Mesothelial cell of epicardium (in vitro differentiated cells): ENCODE measurements at regions not wholly inside any gene's neighbourhood (a gene's known extent, or its start where the extent isn't known, plus 50 kb on each side); places are given as distances from the start of the nearest gene placed in this dataset.
"Not testable (repeated sequence)": the region's sequence is repeated elsewhere in the genome, so short reads cannot be mapped to it uniquely, and the experiment has no call there.

Experiments used
- DNase-seq, 2 experiments: peaks; one replicate each; pipeline ENCODE4 v3.0.0; 2021; ENCODE audit warnings: low spot score in 2 of 2; ENCODE audit not compliant: unreplicated experiment in 2 of 2
- H3K27ac Mint-ChIP-seq: 2 replicates; pipeline ENCODE4 v1.8.0; 2021; ENCODE audit warnings: mixed read lengths
- H3K27me3 Mint-ChIP-seq: 2 replicates; pipeline ENCODE4 v1.8.0; 2021; ENCODE audit warnings: low read depth, mixed read lengths
- H3K36me3 Mint-ChIP-seq: 2 replicates; pipeline ENCODE4 v1.8.0; 2021; ENCODE audit warnings: mixed read lengths
- H3K4me1 Mint-ChIP-seq: 2 replicates; pipeline ENCODE4 v1.8.0; 2021; ENCODE audit warnings: mixed read lengths
- H3K4me3 Mint-ChIP-seq: 2 replicates; pipeline ENCODE4 v1.8.0; 2021; ENCODE audit warnings: mild to moderate bottlenecking, moderate library complexity, mixed read lengths
- H3K9me3 Mint-ChIP-seq: 2 replicates; pipeline ENCODE4 v1.8.0; 2021; ENCODE audit warnings: mixed read lengths
- CTCF ChIP-seq: fragments of 200-600 bp; sonication (generic); IDR thresholded peaks from one replicate; pipeline ENCODE4 v1.5.0; 2021; ENCODE audit warnings: antibody characterized with exemption; ENCODE audit not compliant: unreplicated experiment

GRCh38 chr13:56530096-56530495 lies 610.6 kb upstream of the PRR20A start:
- no peak overlapping the region for H3K27ac Mint-ChIP-seq
- no peaks in the 10 kb centered on the region for H3K4me1 Mint-ChIP-seq
- H3K27me3 Mint-ChIP-seq: no peaks in the 10 kb centered on the region
- no peak for DNase-seq
- TF ChIP-seq CTCF: no peak
- no peaks in the 10 kb centered on the region for H3K36me3 Mint-ChIP-seq
- H3K9me3 Mint-ChIP-seq: no peaks in the 10 kb centered on the region
- no peak overlapping the region for H3K4me3 Mint-ChIP-seq

- H3K27ac Mint-ChIP-seq, H3K36me3 Mint-ChIP-seq, H3K4me1 Mint-ChIP-seq, H3K9me3 Mint-ChIP-seq, DNase-seq, H3K4me3 Mint-ChIP-seq, H3K27me3 Mint-ChIP-seq: not testable (repeated sequence)
Observed at GRCh38 chr13:56547921-56548320, 592.8 kb upstream of the PRR20A start.

- no peak for DNase-seq
- no peak for TF ChIP-seq CTCF
- H3K4me1 Mint-ChIP-seq: no peaks in the 10 kb centered on the region
- no peaks in the 10 kb centered on the region for H3K36me3 Mint-ChIP-seq
- H3K9me3 Mint-ChIP-seq: peaks cover 10% of the 10 kb centered on the region
- no peak overlapping the region for H3K4me3 Mint-ChIP-seq
- no peak overlapping the region for H3K27ac Mint-ChIP-seq
- no peaks in the 10 kb centered on the region for H3K27me3 Mint-ChIP-seq
Observed at GRCh38 chr13:56558698-56559320, 581.9 kb upstream of the PRR20A start.

- TF ChIP-seq CTCF: no peak
- Mint-ChIP-seq H3K4me1 (no peaks in the 10 kb centered on the region), H3K36me3 (no peaks in the 10 kb centered on the region), H3K9me3 (peaks cover 10% of the 10 kb centered on the region), H3K27ac (no peak overlapping the region), H3K27me3 (no peaks in the 10 kb centered on the region), H3K4me3 (no peak overlapping the region)
- no peak for DNase-seq
Observed at GRCh38 chr13:56561327-56561726, 579.4 kb upstream of the PRR20A start.

GRCh38 chr13:56563663-56564062 lies 577.1 kb upstream of the PRR20A start:
- H3K36me3 Mint-ChIP-seq: no peaks in the 10 kb centered on the region
- no peak overlapping the region for H3K4me3 Mint-ChIP-seq
- H3K27ac Mint-ChIP-seq: no peak overlapping the region
- no peaks in the 10 kb centered on the region for H3K27me3 Mint-ChIP-seq
- no peaks in the 10 kb centered on the region for H3K4me1 Mint-ChIP-seq
- no peak for DNase-seq
- no peak for TF ChIP-seq CTCF
- H3K9me3 Mint-ChIP-seq: no peaks in the 10 kb centered on the region

- H3K4me1 Mint-ChIP-seq: no peaks in the 10 kb centered on the region
Observed at GRCh38 chr13:56586976-56587375, 553.7 kb upstream of the PRR20A start.

More at GRCh38 chr13:56586976-56587375, 553.7 kb upstream of the PRR20A start:
- Mint-ChIP-seq H3K9me3 (peaks cover 8% of the 10 kb centered on the region), H3K36me3 (no peaks in the 10 kb centered on the region), H3K27me3 (no peaks in the 10 kb centered on the region), H3K4me3 (no peak overlapping the region), H3K27ac (no peak overlapping the region)
- DNase-seq: no peak
- TF ChIP-seq CTCF: no peak
